ENCODE measurements at regions not wholly inside any gene's neighbourhood (a gene's known extent, or its start where the extent isn't known, plus 50 kb on each side); places are given as distances from the start of the nearest gene placed in this dataset.

DNA sequence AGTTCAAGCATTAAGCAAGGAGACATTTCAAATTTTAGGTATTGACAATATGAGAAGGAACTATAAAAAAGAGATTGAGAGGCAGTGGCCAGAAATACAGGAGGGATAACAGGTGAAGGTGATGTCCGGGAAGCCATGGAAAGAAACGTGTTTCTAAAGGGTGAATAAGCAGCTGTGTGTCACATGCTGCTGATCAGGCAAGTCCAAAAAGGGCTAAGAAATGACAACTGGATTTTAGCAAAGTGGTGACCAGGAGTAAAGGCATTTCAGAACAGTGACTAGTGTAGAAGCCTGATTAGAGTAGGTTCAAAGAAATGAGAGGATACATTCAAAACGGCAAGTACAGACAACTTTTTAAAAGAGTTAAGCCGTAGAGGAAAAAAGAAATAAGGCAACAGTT is 204.3 kb upstream of the DIO2 start:
- Histone ChIP-seq H3K27me3 (ENCODE audit: control insufficient read depth, insufficient read depth, low read length) (no peaks in the 10 kb centered on the region), H3K36me3 (ENCODE audit: control insufficient read depth, insufficient read depth, low read length) (no peaks in the 10 kb centered on the region), H3K4me1 (ENCODE audit: control insufficient read depth, insufficient read depth, low read length) (no peaks in the 10 kb centered on the region), H3K27ac (ENCODE audit: low read length) (no peak overlapping the region), H3K4me3 (ENCODE audit: low read length) (no peak overlapping the region), H3K9me3 (replicated peaks; ENCODE audit: control insufficient read depth, low read depth, low read length) (no peaks in the 10 kb centered on the region)
- WGBS (ENCODE audit: insufficient coverage), result 83% methylated on average over 3 of the region's 4 CpGs
- DNase-seq, result no peak

DNA sequence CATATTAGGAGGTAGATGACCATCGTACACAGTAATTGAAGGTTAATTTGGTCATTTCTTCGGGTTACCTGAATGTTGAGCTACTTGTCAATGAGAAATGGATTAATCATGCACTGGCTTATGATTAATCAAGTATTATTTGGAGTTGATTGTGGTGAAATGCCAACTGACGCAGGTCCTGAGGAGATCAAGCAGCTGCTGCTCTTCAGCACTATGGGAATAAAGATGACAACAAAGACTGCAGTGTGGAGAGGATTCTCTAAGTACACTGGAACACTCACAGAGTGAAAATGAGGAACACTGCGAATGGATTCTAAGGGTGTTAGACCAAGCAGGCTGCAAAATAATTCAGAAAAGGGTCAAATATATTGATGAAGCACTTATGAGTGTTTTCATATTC is 202.8 kb upstream of the DIO2 start:
- no peaks in the 10 kb centered on the region for H3K9me3 ChIP-seq (replicated peaks; ENCODE audit: control insufficient read depth, low read depth, low read length)
- no peaks in the 10 kb centered on the region for H3K36me3 ChIP-seq (ENCODE audit: control insufficient read depth, insufficient read depth, low read length)
- H3K4me1 ChIP-seq (ENCODE audit: control insufficient read depth, insufficient read depth, low read length), result no peaks in the 10 kb centered on the region
- H3K27me3 ChIP-seq (ENCODE audit: control insufficient read depth, insufficient read depth, low read length), result no peaks in the 10 kb centered on the region
- H3K4me3 ChIP-seq (ENCODE audit: low read length), result no peak overlapping the region
- no peak for DNase-seq
- no peak overlapping the region for H3K27ac ChIP-seq (ENCODE audit: low read length)
- 93% methylated on average over 3 of the region's 4 CpGs for WGBS (ENCODE audit: insufficient coverage)

DNA sequence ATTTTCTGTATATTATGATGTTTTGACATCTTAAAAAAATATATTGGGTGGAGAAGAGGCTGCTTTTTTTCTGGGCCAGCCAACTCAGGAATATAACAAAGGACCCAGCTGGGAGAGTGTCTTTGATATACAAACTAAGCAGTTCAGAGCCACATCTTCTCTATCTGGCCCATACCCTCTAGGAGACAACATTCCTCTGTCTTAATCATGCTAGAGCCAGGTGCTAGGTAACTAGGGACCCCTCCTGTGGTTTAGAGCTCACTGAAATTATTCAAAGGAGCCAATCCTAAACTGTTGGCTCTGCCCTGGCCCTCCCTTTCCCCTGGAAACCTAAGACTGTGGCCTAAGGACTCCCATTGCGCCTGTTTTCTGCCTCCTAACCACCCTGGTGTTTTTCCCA is 193.1 kb upstream of the DIO2 start:
- Histone ChIP-seq H3K4me3 (ENCODE audit: low read length) (no peak overlapping the region), H3K36me3 (ENCODE audit: control insufficient read depth, insufficient read depth, low read length) (no peaks in the 10 kb centered on the region), H3K27me3 (ENCODE audit: control insufficient read depth, insufficient read depth, low read length) (no peaks in the 10 kb centered on the region), H3K4me1 (ENCODE audit: control insufficient read depth, insufficient read depth, low read length) (no peaks in the 10 kb centered on the region), H3K9me3 (replicated peaks; ENCODE audit: control insufficient read depth, low read depth, low read length) (no peaks in the 10 kb centered on the region), H3K27ac (ENCODE audit: low read length) (no peak overlapping the region)
- WGBS (ENCODE audit: insufficient coverage), result 100% methylated on average over 1 of the region's 1 CpG
- no peak for DNase-seq

DNA sequence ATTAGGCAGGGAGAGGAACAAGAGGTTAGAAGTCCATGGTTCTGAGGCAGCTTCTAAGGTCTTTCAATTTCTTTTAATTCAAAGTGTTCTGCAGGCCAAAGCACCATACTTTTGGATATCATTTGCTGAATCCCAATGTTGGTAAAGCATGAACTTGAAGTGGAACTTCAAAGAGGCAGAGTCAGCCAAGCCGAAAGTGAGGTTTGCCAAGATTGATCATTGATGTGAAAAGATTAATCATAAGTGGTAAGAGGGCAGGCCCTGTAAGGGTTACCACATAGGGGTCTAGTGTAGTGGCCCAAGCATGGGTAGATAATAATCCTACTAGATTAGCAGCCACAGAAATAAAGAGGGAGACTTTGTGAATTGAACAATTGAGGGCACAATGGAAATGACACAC is 191.7 kb upstream of the DIO2 start:
- Histone ChIP-seq H3K4me1 (ENCODE audit: control insufficient read depth, insufficient read depth, low read length) (no peaks in the 10 kb centered on the region), H3K27ac (ENCODE audit: low read length) (no peak overlapping the region), H3K9me3 (replicated peaks; ENCODE audit: control insufficient read depth, low read depth, low read length) (no peaks in the 10 kb centered on the region), H3K4me3 (ENCODE audit: low read length) (no peak overlapping the region), H3K36me3 (ENCODE audit: control insufficient read depth, insufficient read depth, low read length) (no peaks in the 10 kb centered on the region), H3K27me3 (ENCODE audit: control insufficient read depth, insufficient read depth, low read length) (no peaks in the 10 kb centered on the region)
- DNase-seq, result no peak
- 57% methylated on average over 1 of the region's 1 CpG for WGBS (ENCODE audit: insufficient coverage)

DNA sequence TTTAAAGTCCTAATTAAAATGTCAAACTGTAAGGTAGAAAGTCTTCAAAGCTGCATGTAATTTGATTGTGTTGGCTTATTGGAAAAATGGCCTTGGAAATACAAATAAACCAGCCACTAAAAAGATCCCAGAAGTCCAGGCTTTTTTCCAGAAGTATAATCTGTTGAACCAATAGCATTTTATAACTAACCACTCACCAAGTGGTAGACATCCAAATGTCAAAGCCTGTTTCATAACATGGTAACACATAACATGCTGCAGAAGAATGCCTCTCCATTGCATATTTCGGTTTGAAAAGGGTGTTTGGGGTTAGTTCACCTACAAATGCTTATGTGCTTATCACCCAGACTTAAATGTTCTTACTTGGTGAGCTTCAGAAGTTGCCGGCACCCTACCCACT is 183.7 kb upstream of the DIO2 start:
- no peak overlapping the region for H3K27ac ChIP-seq (ENCODE audit: low read length)
- H3K4me3 ChIP-seq (ENCODE audit: low read length), result no peak overlapping the region
- no peaks in the 10 kb centered on the region for H3K27me3 ChIP-seq (ENCODE audit: control insufficient read depth, insufficient read depth, low read length)
- H3K4me1 ChIP-seq (ENCODE audit: control insufficient read depth, insufficient read depth, low read length), result no peaks in the 10 kb centered on the region
- no peaks in the 10 kb centered on the region for H3K36me3 ChIP-seq (ENCODE audit: control insufficient read depth, insufficient read depth, low read length)
- no peaks in the 10 kb centered on the region for H3K9me3 ChIP-seq (replicated peaks; ENCODE audit: control insufficient read depth, low read depth, low read length)
- no CpG with 5 or more reads among the region's 2 CpGs for WGBS (ENCODE audit: insufficient coverage)
- no peak for DNase-seq

DNA sequence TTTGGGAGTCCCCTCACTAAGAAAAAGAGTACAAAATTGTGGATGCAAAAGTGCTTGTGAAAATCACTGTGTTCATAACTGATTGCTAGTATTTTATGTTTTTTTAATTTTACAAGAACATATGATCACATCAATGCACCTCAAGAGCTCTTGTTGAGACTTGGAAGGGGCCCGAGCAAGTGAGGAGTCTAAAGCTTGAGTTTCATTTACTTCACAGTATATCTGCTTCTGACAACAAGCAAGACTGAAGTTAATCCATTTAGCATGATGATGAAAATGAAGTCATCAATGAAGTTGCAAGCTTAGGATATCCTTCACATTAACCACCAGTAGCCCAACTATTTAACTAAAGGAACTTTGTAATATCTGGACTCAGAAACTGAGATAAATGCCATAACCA is 182.5 kb upstream of the DIO2 start:
- H3K27ac ChIP-seq (ENCODE audit: low read length), result no peak overlapping the region
- no peaks in the 10 kb centered on the region for H3K27me3 ChIP-seq (ENCODE audit: control insufficient read depth, insufficient read depth, low read length)
- no peaks in the 10 kb centered on the region for H3K36me3 ChIP-seq (ENCODE audit: control insufficient read depth, insufficient read depth, low read length)
- H3K4me3 ChIP-seq (ENCODE audit: low read length), result no peak overlapping the region
- no peak for DNase-seq
- no CpG with 5 or more reads among the region's 1 CpG for WGBS (ENCODE audit: insufficient coverage)
- H3K9me3 ChIP-seq (replicated peaks; ENCODE audit: control insufficient read depth, low read depth, low read length), result no peaks in the 10 kb centered on the region
- no peaks in the 10 kb centered on the region for H3K4me1 ChIP-seq (ENCODE audit: control insufficient read depth, insufficient read depth, low read length)

DNA sequence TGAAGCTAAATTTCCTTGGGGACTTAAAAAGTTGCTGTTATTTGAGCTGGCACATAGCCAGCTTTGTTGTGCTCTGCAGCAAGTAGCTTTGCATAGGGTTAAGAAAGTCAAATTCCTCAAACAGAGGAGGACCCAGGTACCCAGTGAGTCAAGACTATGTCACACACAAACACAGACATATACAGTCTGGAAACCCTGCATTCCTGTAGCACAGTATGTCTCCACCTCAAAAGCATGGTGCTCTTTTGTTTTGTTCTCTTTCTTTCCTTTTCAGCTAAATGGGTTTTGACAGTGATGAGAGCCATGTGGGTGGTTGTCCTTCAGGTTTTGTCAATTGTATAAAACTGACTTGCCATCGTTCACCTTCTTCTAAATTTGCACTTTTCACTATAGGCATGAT is 179.6 kb upstream of the DIO2 start:
- no peak for DNase-seq
- Histone ChIP-seq H3K9me3 (replicated peaks; ENCODE audit: control insufficient read depth, low read depth, low read length) (no peaks in the 10 kb centered on the region), H3K36me3 (ENCODE audit: control insufficient read depth, insufficient read depth, low read length) (no peaks in the 10 kb centered on the region), H3K27me3 (ENCODE audit: control insufficient read depth, insufficient read depth, low read length) (no peaks in the 10 kb centered on the region), H3K4me1 (ENCODE audit: control insufficient read depth, insufficient read depth, low read length) (peaks cover 7% of the 10 kb centered on the region), H3K27ac (ENCODE audit: low read length) (no peak overlapping the region), H3K4me3 (ENCODE audit: low read length) (no peak overlapping the region)
- WGBS (ENCODE audit: insufficient coverage), result no CpG with 5 or more reads among the region's 1 CpG

DNA sequence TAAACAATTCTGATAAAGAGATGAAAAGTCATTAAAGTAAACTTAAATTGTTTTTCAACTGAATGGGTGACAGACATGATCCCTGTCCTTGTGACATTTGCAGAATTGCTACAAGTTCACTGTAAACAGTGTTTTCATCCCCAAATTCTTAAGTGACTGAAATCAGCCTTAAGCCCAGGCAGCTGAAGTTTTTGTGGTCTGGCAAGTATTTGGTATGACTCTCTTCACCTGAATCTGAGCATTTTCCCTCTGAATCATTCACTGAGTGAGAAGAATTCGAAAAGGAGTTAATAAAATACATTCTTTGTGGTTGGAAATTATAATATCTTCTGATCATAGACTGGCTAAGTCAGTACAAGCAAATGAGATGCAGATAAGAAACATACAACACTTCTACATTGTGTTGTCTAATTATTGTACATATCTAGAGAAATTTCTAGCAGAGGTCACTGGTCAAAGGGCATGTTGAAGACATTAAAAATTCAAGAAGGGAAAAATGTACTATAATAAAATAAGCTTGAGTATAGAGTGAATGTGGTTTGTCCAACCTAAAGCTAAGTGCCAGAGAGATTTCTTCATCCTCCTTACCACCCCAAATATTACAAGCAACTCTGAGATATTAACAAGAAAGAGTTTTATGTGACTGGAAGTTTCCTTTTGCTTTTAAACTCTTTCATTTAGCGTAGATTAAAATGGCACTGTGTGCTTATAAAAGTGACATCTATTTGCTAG is 177.8 kb upstream of the DIO2 start:
- WGBS (ENCODE audit: insufficient coverage), result no CpG with 5 or more reads among the region's 2 CpGs
- no peaks in the 10 kb centered on the region for H3K36me3 ChIP-seq (ENCODE audit: control insufficient read depth, insufficient read depth, low read length)
- H3K27ac ChIP-seq (ENCODE audit: low read length), result no peak overlapping the region
- peaks cover 7% of the 10 kb centered on the region for H3K4me1 ChIP-seq (ENCODE audit: control insufficient read depth, insufficient read depth, low read length)
- no peak for DNase-seq
- no peaks in the 10 kb centered on the region for H3K27me3 ChIP-seq (ENCODE audit: control insufficient read depth, insufficient read depth, low read length)
- H3K9me3 ChIP-seq (replicated peaks; ENCODE audit: control insufficient read depth, low read depth, low read length), result no peaks in the 10 kb centered on the region
- no peak overlapping the region for H3K4me3 ChIP-seq (ENCODE audit: low read length)

DNA sequence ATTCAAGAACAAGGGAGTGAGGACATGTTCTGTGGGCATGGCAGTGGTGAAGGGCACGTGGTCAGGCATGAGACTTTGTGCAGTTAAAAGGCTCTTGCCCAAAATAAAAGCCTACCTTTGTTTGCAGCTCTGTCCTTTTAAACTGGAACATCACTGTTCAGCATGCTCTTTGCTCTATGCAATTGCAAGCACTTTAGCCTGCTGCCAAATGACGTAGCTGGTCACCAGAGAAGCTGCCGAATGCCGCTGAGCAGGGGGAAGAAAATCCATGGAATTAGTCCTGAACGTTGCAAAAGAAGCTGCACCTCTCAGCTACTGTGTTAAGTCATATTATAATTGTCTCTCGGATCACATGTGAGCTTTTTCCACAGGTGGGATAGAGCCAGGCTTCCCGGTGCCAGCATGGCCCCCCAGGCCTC is 176.3 kb upstream of the DIO2 start:
- 71% methylated on average over 5 of the region's 7 CpGs for WGBS (ENCODE audit: insufficient coverage)
- Histone ChIP-seq H3K9me3 (replicated peaks; ENCODE audit: control insufficient read depth, low read depth, low read length) (no peaks in the 10 kb centered on the region), H3K36me3 (ENCODE audit: control insufficient read depth, insufficient read depth, low read length) (no peaks in the 10 kb centered on the region), H3K27me3 (ENCODE audit: control insufficient read depth, insufficient read depth, low read length) (no peaks in the 10 kb centered on the region), H3K4me3 (ENCODE audit: low read length) (no peak overlapping the region), H3K27ac (ENCODE audit: low read length) (no peak overlapping the region), H3K4me1 (ENCODE audit: control insufficient read depth, insufficient read depth, low read length) (peaks cover 7% of the 10 kb centered on the region)
- DNase-seq, result peak; percentile 46

DNA sequence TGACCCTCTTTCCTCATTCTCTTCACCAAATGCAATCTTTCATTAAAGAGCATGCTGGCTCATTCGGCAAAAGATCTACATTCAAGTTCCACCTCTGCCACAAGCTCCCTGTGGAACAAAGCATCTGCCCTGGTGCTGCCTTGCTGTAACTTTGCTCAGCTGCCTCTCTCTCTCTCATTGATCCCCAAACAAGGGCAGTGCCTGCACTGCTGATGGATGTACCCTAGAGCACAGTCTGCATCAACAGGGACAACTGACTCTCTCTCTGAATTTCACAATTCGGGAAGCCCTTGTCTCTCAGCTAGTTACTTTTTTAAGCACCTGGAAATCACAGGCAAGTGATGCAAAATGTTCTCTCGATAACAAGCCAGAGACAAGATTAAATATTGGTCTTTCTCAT is 174.0 kb upstream of the DIO2 start:
- DNase-seq, result no peak
- Histone ChIP-seq H3K36me3 (ENCODE audit: control insufficient read depth, insufficient read depth, low read length) (no peaks in the 10 kb centered on the region), H3K4me3 (ENCODE audit: low read length) (no peak overlapping the region), H3K4me1 (ENCODE audit: control insufficient read depth, insufficient read depth, low read length) (peaks cover 7% of the 10 kb centered on the region), H3K27ac (ENCODE audit: low read length) (no peak overlapping the region), H3K27me3 (ENCODE audit: control insufficient read depth, insufficient read depth, low read length) (no peaks in the 10 kb centered on the region), H3K9me3 (replicated peaks; ENCODE audit: control insufficient read depth, low read depth, low read length) (no peaks in the 10 kb centered on the region)
- 85% methylated on average over 2 of the region's 3 CpGs for WGBS (ENCODE audit: insufficient coverage)

DNA sequence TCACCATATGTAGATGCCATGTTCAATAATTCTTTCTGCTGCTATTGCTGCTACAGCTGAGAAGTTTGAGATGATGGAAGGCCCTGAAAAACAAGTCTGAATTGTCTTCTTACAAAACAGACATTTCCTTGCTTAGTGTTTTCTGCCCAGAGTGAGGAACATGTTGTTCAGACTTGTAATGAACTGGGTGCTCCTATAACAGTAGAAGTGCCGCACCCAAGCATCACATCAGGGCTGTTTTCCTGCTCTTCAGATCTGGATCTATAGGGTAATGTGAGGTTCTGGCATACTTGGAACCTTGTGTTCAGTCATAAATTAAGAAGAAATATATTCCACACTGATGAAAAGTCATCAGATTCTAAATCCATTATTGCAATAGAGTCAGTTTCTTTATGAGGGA is 171.9 kb upstream of the DIO2 start:
- Histone ChIP-seq H3K4me1 (ENCODE audit: control insufficient read depth, insufficient read depth, low read length) (peaks cover 6% of the 10 kb centered on the region), H3K4me3 (ENCODE audit: low read length) (no peak overlapping the region), H3K27me3 (ENCODE audit: control insufficient read depth, insufficient read depth, low read length) (no peaks in the 10 kb centered on the region), H3K27ac (ENCODE audit: low read length) (no peak overlapping the region), H3K36me3 (ENCODE audit: control insufficient read depth, insufficient read depth, low read length) (no peaks in the 10 kb centered on the region), H3K9me3 (replicated peaks; ENCODE audit: control insufficient read depth, low read depth, low read length) (no peaks in the 10 kb centered on the region)
- WGBS (ENCODE audit: insufficient coverage), result no CpG with 5 or more reads among the region's 1 CpG
- DNase-seq, result no peak

Data from muscle of leg (tissue), 3 donors.